IMR-90 (cell line): ENCODE measurements at regions not wholly inside any gene's neighbourhood (a gene's known extent, or its start where the extent isn't known, plus 50 kb on each side); places are given as distances from the start of the nearest gene placed in this dataset.

Experiments used
- ATAC-seq: fragments of 200-7000 bp; cut with Tn5 transposase; 2 replicates; pipeline ENCODE4 v1.9.1; 2020; ENCODE audit warnings: low read depth, mild to moderate bottlenecking, moderate library complexity
- BruUV-seq: library from RNA; stranded (reverse); fragments of 400-500 nt; replicated peaks from 2 replicates; lab custom pipeline; 2021; lab: Mats Ljungman, UMichigan
- CTCF ChIA-PET: fragments of 300-600 bp; formaldehyde crosslinking; extraction: SDS; loops from one replicate; lab custom pipeline; 2021; ENCODE audit warnings: antibody characterized with exemption; lab: Yijun Ruan, JAX
- POLR2A ChIA-PET: fragments of 300-600 bp; sonication (Branson Sonifier 250); formaldehyde crosslinking; loops from one replicate; lab custom pipeline; 2022; ENCODE audit warnings: antibody characterized with exemption; ENCODE audit not compliant: unreplicated experiment; lab: Charles Lee
- DNase-seq: peaks from one replicate; pipeline ENCODE4 v3.0.0; 2013
- H2AFZ ChIP-seq: replicated peaks from 2 replicates; pipeline ENCODE3; 2013; ENCODE audit warnings: low read length, mild to moderate bottlenecking; ENCODE audit not compliant: poor library complexity
- H2AK5ac ChIP-seq: 2 replicates; pipeline ENCODE4 v1.6.1; 2013; ENCODE audit warnings: low read depth, low read length, inconsistent platforms
- H2AK9ac ChIP-seq: replicated peaks from 2 replicates; pipeline ENCODE3; 2013; ENCODE audit warnings: mild to moderate bottlenecking, low read depth, low read length, moderate library complexity; ENCODE audit not compliant: poor library complexity
- H2BK120ac ChIP-seq: 2 replicates; pipeline ENCODE4 v1.6.1; 2013; ENCODE audit warnings: low read depth, low read length, inconsistent platforms
- H2BK15ac ChIP-seq: 3 replicates; pipeline ENCODE4 v1.6.1; 2013; ENCODE audit warnings: low read depth, low read length, inconsistent platforms
- H2BK20ac ChIP-seq: 2 replicates; pipeline ENCODE4 v1.6.1; 2013; ENCODE audit warnings: low read depth, mild to moderate bottlenecking, inconsistent platforms, low read length, moderate library complexity
- H2BK5ac ChIP-seq: 2 replicates; pipeline ENCODE4 v1.6.1; 2013; ENCODE audit warnings: mild to moderate bottlenecking, low read depth, low read length, inconsistent platforms; ENCODE audit not compliant: poor library complexity, severe bottlenecking
- H3K14ac ChIP-seq: replicated peaks from 2 replicates; pipeline ENCODE4 v1.6.1; 2013; ENCODE audit warnings: low read depth, low read length, inconsistent platforms
- H3K18ac ChIP-seq: 2 replicates; pipeline ENCODE4 v1.6.1; 2013; ENCODE audit warnings: low read depth, low read length, control low read depth
- H3K23ac ChIP-seq: 2 replicates; pipeline ENCODE4 v1.6.1; 2013; ENCODE audit warnings: low read depth, low read length, inconsistent platforms
- H3K27ac ChIP-seq: 2 replicates; pipeline ENCODE4 v1.5.1; 2013; ENCODE audit warnings: mild to moderate bottlenecking, control low read depth, low read length; ENCODE audit not compliant: insufficient read depth
- H3K27me3 ChIP-seq: 2 replicates; pipeline ENCODE4 v1.6.1; 2013; ENCODE audit warnings: low read length; ENCODE audit not compliant: control insufficient read depth, insufficient read depth
- H3K36me3 ChIP-seq: 2 replicates; pipeline ENCODE4 v1.6.1; 2013; ENCODE audit warnings: low read length, mixed read lengths; ENCODE audit not compliant: control insufficient read depth, insufficient read depth
- H3K4ac ChIP-seq: 2 replicates; pipeline ENCODE4 v1.6.1; 2013; ENCODE audit warnings: low read depth, low read length, inconsistent platforms
- H3K4me1 ChIP-seq: 2 replicates; pipeline ENCODE4 v1.6.1; 2013; ENCODE audit warnings: low read length, mixed read lengths; ENCODE audit not compliant: control insufficient read depth, insufficient read depth
- H3K4me2 ChIP-seq: 2 replicates; pipeline ENCODE4 v1.6.1; 2013; ENCODE audit warnings: low read depth, mild to moderate bottlenecking, control low read depth, low read length, moderate library complexity
- H3K4me3 ChIP-seq: 2 replicates; pipeline ENCODE4 v1.5.1; 2013; ENCODE audit warnings: low read depth, mild to moderate bottlenecking, control low read depth, low read length, moderate library complexity; ENCODE audit not compliant: insufficient read depth
- H3K56ac ChIP-seq: 2 replicates; pipeline ENCODE4 v1.6.1; 2013; ENCODE audit warnings: low read length, inconsistent platforms; ENCODE audit not compliant: insufficient read depth; ENCODE audit errors: extremely low read depth
- H3K79me1 ChIP-seq, 2 experiments: 2 replicates each; pipeline ENCODE4 v1.6.1; 2013; ENCODE audit warnings: low read length in 2 of 2, inconsistent platforms in 1 of 2, low read depth in 1 of 2
- H3K9ac ChIP-seq: 2 replicates; pipeline ENCODE4 v1.6.1; 2013; ENCODE audit warnings: low read depth, low read length, control low read depth
- H3K9me1 ChIP-seq: 2 replicates; pipeline ENCODE4 v1.6.1; 2013; ENCODE audit warnings: low read length, inconsistent platforms; ENCODE audit not compliant: insufficient read depth
- H3K9me3 ChIP-seq: 2 replicates; pipeline ENCODE4 v1.6.1; 2013; ENCODE audit warnings: low read length; ENCODE audit not compliant: control insufficient read depth, insufficient read depth
- H4K20me1 ChIP-seq: 2 replicates; pipeline ENCODE4 v1.6.1; 2013; ENCODE audit warnings: low read length, inconsistent platforms; ENCODE audit not compliant: insufficient read depth
- H4K5ac ChIP-seq: 2 replicates; pipeline ENCODE4 v1.6.1; 2013; ENCODE audit warnings: mild to moderate bottlenecking, low read depth, low read length, control low read depth
- H4K8ac ChIP-seq, 2 experiments: 2 replicates each; pipeline ENCODE4 v1.6.1; 2013; ENCODE audit warnings: low read depth in 2 of 2, low read length in 2 of 2, control low read depth in 1 of 2, inconsistent platforms in 1 of 2
- H4K91ac ChIP-seq: 2 replicates; pipeline ENCODE4 v1.6.1; 2013; ENCODE audit warnings: low read depth, low read length, inconsistent platforms; ENCODE audit not compliant: insufficient read depth
- BHLHE40 ChIP-seq: fragments of 150-350 bp; IDR thresholded peaks from 2 replicates; pipeline ENCODE4 v1.6.1; 2016; ENCODE audit warnings: mild to moderate bottlenecking, low read depth, low read length
- CEBPB ChIP-seq: IDR thresholded peaks from 2 replicates; pipeline ENCODE4 v1.6.1; 2012; ENCODE audit warnings: low read depth, low read length, improper control_type of control experiment
- CHD1 ChIP-seq: IDR thresholded peaks from 2 replicates; pipeline ENCODE4 v1.6.1; 2012; ENCODE audit warnings: low read depth, low read length, improper control_type of control experiment
- FOS ChIP-seq: fragments of 150-350 bp; IDR thresholded peaks from 2 replicates; pipeline ENCODE4 v1.6.1; 2016; ENCODE audit warnings: low read depth, low read length
- MAZ ChIP-seq: IDR thresholded peaks from 2 replicates; pipeline ENCODE4 v1.6.1; 2012; ENCODE audit warnings: low read depth, mild to moderate bottlenecking, low read length, improper control_type of control experiment, moderate library complexity, borderline replicate concordance
- MXI1 ChIP-seq: IDR thresholded peaks from 2 replicates; pipeline ENCODE4 v1.6.1; 2012; ENCODE audit warnings: low read depth, mild to moderate bottlenecking, low read length, moderate library complexity, borderline replicate concordance
- POLR2A ChIP-seq: IDR thresholded peaks from 2 replicates; pipeline ENCODE4 v1.6.1; 2012; ENCODE audit warnings: mild to moderate bottlenecking, low read depth, low read length
- RAD21 ChIP-seq: IDR thresholded peaks from 2 replicates; pipeline ENCODE4 v1.6.1; 2012; ENCODE audit warnings: low read length, improper control_type of control experiment
- RCOR1 ChIP-seq: IDR thresholded peaks from 2 replicates; pipeline ENCODE4 v1.6.1; 2012; ENCODE audit warnings: mild to moderate bottlenecking, low read length, improper control_type of control experiment; ENCODE audit not compliant: insufficient replicate concordance
- RFX5 ChIP-seq: IDR thresholded peaks from 2 replicates; pipeline ENCODE4 v1.8.0; 2012; ENCODE audit warnings: low read depth, mild to moderate bottlenecking, low read length, moderate library complexity
- SMC3 ChIP-seq: fragments of 150-350 bp; IDR thresholded peaks from 2 replicates; pipeline ENCODE4 v1.6.1; 2016; ENCODE audit warnings: low read depth, mild to moderate bottlenecking, antibody characterized with exemption, low read length, moderate library complexity
- WGBS, 2 experiments: methylation state at CpG; one replicate each; pipeline versions ENCODE4 v1.1.5 to v1.1.7; 2013; ENCODE audit warnings: missing lambda C conversion rate in 2 of 2; ENCODE audit not compliant: insufficient read length in 1 of 2; ENCODE audit errors: extremely low coverage in 2 of 2; 5-methylcytosine and 5-hydroxymethylcytosine counted together
- dilution Hi-C: fragments of 300-500 bp; cut with HindIII; formaldehyde crosslinking; loops from one replicate; pipeline ENCODE4 v1.14.3; 2018; ENCODE audit warnings: low sequenced_read_pairs; ENCODE audit not compliant: unreplicated experiment
- in situ Hi-C: fragments of 300-500 bp; cut with MboI; formaldehyde crosslinking; loops from 3 replicates; pipeline ENCODE4 v1.14.3; 2019; ENCODE audit warnings: low sequenced_read_pairs, inconsistent platforms, mixed read lengths
- intact Hi-C: fragments of 100-400 bp; cut with micrococcal nuclease; formaldehyde crosslinking; loops from 2 replicates; pipeline ENCODE4 v1.10.0; 2022
- TF ChIP-seq, protein P1 (sequence below): conservative IDR thresholded peaks from 2 replicates; pipeline ENCODE4 v1.5.1; 2012; ENCODE audit warnings: mild to moderate bottlenecking, low read depth, low read length, improper control_type of control experiment

- no peaks in the 10 kb centered on the region for H3K79me1 ChIP-seq
- no peak overlapping the region for H3K4me3 ChIP-seq
- BruUV-seq: no TSS peak
- H3K9me3 ChIP-seq: no peaks in the 10 kb centered on the region
- intact Hi-C loops: no loop called here
- H3K14ac ChIP-seq: no peak overlapping the region
- dilution Hi-C loops: no loop called here
- no peak overlapping the region for H2BK15ac ChIP-seq
- TF ChIP-seq MAZ: no peak
- no peak for TF ChIP-seq RAD21
- TF ChIP-seq, protein P1, sequence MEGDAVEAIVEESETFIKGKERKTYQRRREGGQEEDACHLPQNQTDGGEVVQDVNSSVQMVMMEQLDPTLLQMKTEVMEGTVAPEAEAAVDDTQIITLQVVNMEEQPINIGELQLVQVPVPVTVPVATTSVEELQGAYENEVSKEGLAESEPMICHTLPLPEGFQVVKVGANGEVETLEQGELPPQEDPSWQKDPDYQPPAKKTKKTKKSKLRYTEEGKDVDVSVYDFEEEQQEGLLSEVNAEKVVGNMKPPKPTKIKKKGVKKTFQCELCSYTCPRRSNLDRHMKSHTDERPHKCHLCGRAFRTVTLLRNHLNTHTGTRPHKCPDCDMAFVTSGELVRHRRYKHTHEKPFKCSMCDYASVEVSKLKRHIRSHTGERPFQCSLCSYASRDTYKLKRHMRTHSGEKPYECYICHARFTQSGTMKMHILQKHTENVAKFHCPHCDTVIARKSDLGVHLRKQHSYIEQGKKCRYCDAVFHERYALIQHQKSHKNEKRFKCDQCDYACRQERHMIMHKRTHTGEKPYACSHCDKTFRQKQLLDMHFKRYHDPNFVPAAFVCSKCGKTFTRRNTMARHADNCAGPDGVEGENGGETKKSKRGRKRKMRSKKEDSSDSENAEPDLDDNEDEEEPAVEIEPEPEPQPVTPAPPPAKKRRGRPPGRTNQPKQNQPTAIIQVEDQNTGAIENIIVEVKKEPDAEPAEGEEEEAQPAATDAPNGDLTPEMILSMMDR: no peak
- no peak for TF ChIP-seq CHD1
- no peak for TF ChIP-seq CEBPB
- no peak for TF ChIP-seq BHLHE40
- no peak for TF ChIP-seq SMC3
- TF ChIP-seq FOS: no peak
- TF ChIP-seq POLR2A: no peak
- TF ChIP-seq RCOR1: no peak
- no peak for TF ChIP-seq MXI1
- TF ChIP-seq RFX5: no peak
- DNase-seq (no peak), ATAC-seq (no peak)
- H3K9me1 ChIP-seq: 0 out of 2 replicates have a peak, but pooled peaks cover 3% of the 10 kb centered on the region
- H3K18ac ChIP-seq: no peak overlapping the region
- H3K27ac ChIP-seq: no peak overlapping the region
- no peak overlapping the region for H3K9ac ChIP-seq
- H2AK9ac ChIP-seq: no peak overlapping the region
- H2AFZ ChIP-seq: no peak overlapping the region
- POLR2A ChIA-PET: no interaction called here
- H2AK5ac ChIP-seq: no peak overlapping the region
- no peak overlapping the region for H2BK120ac ChIP-seq
- in situ Hi-C loops: no loop called here
- no peak overlapping the region for H4K5ac ChIP-seq
- H3K4ac ChIP-seq: no peak overlapping the region
- no peak overlapping the region for H3K23ac ChIP-seq
- no peaks in the 10 kb centered on the region for H3K36me3 ChIP-seq
- no CpG with 5 or more reads among the region's 4 CpGs for WGBS, 2 experiments
- H4K20me1 ChIP-seq: no peaks in the 10 kb centered on the region
- H2BK5ac ChIP-seq: no peak overlapping the region
- H4K91ac ChIP-seq: no peak overlapping the region
- no peak overlapping the region for H3K4me2 ChIP-seq
- CTCF ChIA-PET: no interaction called here
- H3K27me3 ChIP-seq: peaks cover 11% of the 10 kb centered on the region
- no peak overlapping the region for H4K8ac ChIP-seq
- H3K56ac ChIP-seq: no peak overlapping the region
- peaks cover under 1% of the 10 kb centered on the region for H3K4me1 ChIP-seq
- no peak overlapping the region for H2BK20ac ChIP-seq
Observed at GRCh38 chr2:9747396-9747795, 95.9 kb upstream of the TAF1B start.
